B cell (primary cell): ENCODE measurements at regions not wholly inside any gene's neighbourhood (a gene's known extent, or its start where the extent isn't known, plus 50 kb on each side); places are given as distances from the start of the nearest gene placed in this dataset.

ENCODE experiments used
- ATAC-seq: fragments of 200-7000 bp; cut with Tn5 transposase; one replicate; pipeline ENCODE4 v1.10.0; 2021; ENCODE audit warnings: low read depth, mild to moderate bottlenecking, moderate number of reproducible peaks, moderate library complexity
- CTCF ChIA-PET: fragments of 350-600 bp; sonication (Branson Sonifier 250); formaldehyde crosslinking; loops from one replicate; lab custom pipeline; 2021; ENCODE audit warnings: antibody characterized with exemption, inconsistent platforms; lab: Charles Lee
- POLR2A ChIA-PET: fragments of 350-600 bp; sonication (Branson Sonifier 250); formaldehyde crosslinking; loops from one replicate; lab custom pipeline; 2021; ENCODE audit warnings: antibody characterized with exemption; lab: Charles Lee
- DNase-seq: peaks from one replicate; pipeline ENCODE4 v3.0.0; 2013
- H2AFZ ChIP-seq: 2 replicates; pipeline ENCODE4 v1.6.1; 2012; ENCODE audit warnings: mild to moderate bottlenecking, low read depth, low read length; ENCODE audit not compliant: insufficient read depth, poor library complexity, severe bottlenecking
- H3K27ac ChIP-seq, 2 donors: 1 replicate in 1 of 2; 2 replicates in 1 of 2; pipeline ENCODE4 v1.5.1; 2012 to 2013; ENCODE audit warnings: low read length in 2 of 2, mild to moderate bottlenecking in 2 of 2, moderate library complexity in 1 of 2
- H3K27me3 ChIP-seq, 4 experiments: fragments of 200-600 bp in 1 of 4; sonication (generic) in 1 of 4; replicated peaks in 1 of 4; 1 replicate in 2 of 4; 2 replicates in 2 of 4; pipeline versions ENCODE4 v1.6.1 to v1.7.0; 2013 to 2016; ENCODE audit warnings: low read length in 3 of 4, mild to moderate bottlenecking in 2 of 4, mixed read lengths in 1 of 4, moderate library complexity in 1 of 4; ENCODE audit not compliant: insufficient read depth in 4 of 4, control insufficient read depth in 3 of 4; ENCODE audit errors: control extremely low read depth in 1 of 4
- H3K36me3 ChIP-seq, 2 experiments: replicated peaks in 1 of 2; 1 replicate in 1 of 2; 2 replicates in 1 of 2; pipeline versions ENCODE4 v1.6.1 to v1.7.1; 2013; ENCODE audit warnings: low read length in 1 of 2; ENCODE audit not compliant: insufficient read depth in 2 of 2, control insufficient read depth in 1 of 2; ENCODE audit errors: control extremely low read depth in 1 of 2, extremely low read depth in 1 of 2
- H3K4me1 ChIP-seq, 2 donors: fragments of 200-600 bp in 1 of 2; sonication (generic) in 1 of 2; 1 replicate in 1 of 2; 2 replicates in 1 of 2; pipeline versions ENCODE4 v1.5.1 to v1.6.1; 2013 to 2017; ENCODE audit warnings: low read length in 2 of 2; ENCODE audit not compliant: control insufficient read depth in 2 of 2, insufficient read depth in 2 of 2
- H3K4me2 ChIP-seq: replicated peaks from 2 replicates; pipeline ENCODE3; 2012; ENCODE audit warnings: mild to moderate bottlenecking, low read depth, low read length; ENCODE audit not compliant: poor library complexity, severe bottlenecking
- H3K4me3 ChIP-seq, 5 experiments: fragments of 200-600 bp in 1 of 5; sonication (generic) in 1 of 5; 1 replicate in 3 of 5; 2 replicates in 2 of 5; pipeline versions ENCODE4 v1.5.1 to v1.7.0; 2011 to 2016; ENCODE audit warnings: low read length in 4 of 5, mild to moderate bottlenecking in 4 of 5, low read depth in 2 of 5, control low read depth in 1 of 5, moderate library complexity in 1 of 5; ENCODE audit not compliant: insufficient read depth in 1 of 5; ENCODE audit errors: control extremely low read depth in 1 of 5, extremely low read depth in 1 of 5
- H3K79me2 ChIP-seq: fragments of 200-600 bp; sonication (generic); one replicate; pipeline ENCODE4 v1.6.0; 2016; ENCODE audit warnings: low read length; ENCODE audit not compliant: control insufficient read depth, insufficient read depth
- H3K9ac ChIP-seq: fragments of 200-600 bp; sonication (generic); 2 replicates; pipeline ENCODE4 v1.6.1; 2017; ENCODE audit warnings: mild to moderate bottlenecking, low read length, moderate library complexity
- H3K9me3 ChIP-seq, 3 donors: one replicate each; pipeline versions ENCODE4 v1.6.1 to v1.7.1; 2013; ENCODE audit warnings: low read length in 2 of 3; ENCODE audit not compliant: control insufficient read depth in 2 of 3, insufficient read depth in 1 of 3; ENCODE audit errors: control extremely low read depth in 1 of 3
- H4K20me1 ChIP-seq: 2 replicates; pipeline ENCODE4 v1.6.0; 2012; ENCODE audit warnings: mild to moderate bottlenecking, low read length; ENCODE audit not compliant: insufficient read depth, control insufficient read depth, poor library complexity, severe bottlenecking
- H3K27ac Mint-ChIP-seq: one replicate; pipeline ENCODE4 v1.8.0; 2021; ENCODE audit warnings: mixed read lengths
- H3K27me3 Mint-ChIP-seq: one replicate; pipeline ENCODE4 v1.8.0; 2021; ENCODE audit warnings: mixed read lengths
- H3K4me1 Mint-ChIP-seq: one replicate; pipeline ENCODE4 v1.8.0; 2021; ENCODE audit warnings: mixed read lengths
- H3K4me3 Mint-ChIP-seq: one replicate; pipeline ENCODE4 v1.8.0; 2021; ENCODE audit warnings: mixed read lengths
- H3K9me3 Mint-ChIP-seq: one replicate; pipeline ENCODE4 v1.8.0; 2022; ENCODE audit warnings: mixed read lengths; ENCODE audit not compliant: insufficient read depth
- CTCF ChIP-seq: fragments of 200-600 bp; IDR thresholded peaks from one replicate; pipeline ENCODE4 v1.8.0; 2022; ENCODE audit warnings: antibody characterized with exemption, mild to moderate bottlenecking
- EZH2 ChIP-seq: IDR thresholded peaks from 2 replicates; pipeline ENCODE4 v1.6.1; 2012; ENCODE audit warnings: borderline replicate concordance, low read depth, mild to moderate bottlenecking, moderate library complexity, low read length; ENCODE audit not compliant: insufficient read depth, poor library complexity, severe bottlenecking
- WGBS: methylation state at CpG from one replicate; pipeline ENCODE4 v1.1.5; 2013; ENCODE audit warnings: missing lambda C conversion rate; ENCODE audit not compliant: insufficient coverage; 5-methylcytosine and 5-hydroxymethylcytosine counted together
- intact Hi-C: fragments of 100-400 bp; cut with micrococcal nuclease; formaldehyde crosslinking; loops from one replicate; pipeline ENCODE4 v1.10.0; 2022

GRCh38 chr2:129653246-129653645, 326.2 kb upstream of the RAB6C start:
- Mint-ChIP-seq H3K27me3 (peaks cover 5% of the 10 kb centered on the region), H3K9me3 (no peaks in the 10 kb centered on the region), H3K4me1 (no peaks in the 10 kb centered on the region), H3K27ac (no peak overlapping the region), H3K4me3 (no peak overlapping the region)
- intact Hi-C loops, result no loop called here
- DNase-seq (no peak), ATAC-seq (no peak)
- H4K20me1 ChIP-seq, result no peaks in the 10 kb centered on the region
- no peaks in the 10 kb centered on the region for H3K4me1 ChIP-seq
- no peak overlapping the region for H3K4me2 ChIP-seq
- ChIA-PET POLR2A (no interaction called here), CTCF (interaction anchor here (0.6 kb wide), 1 partner anchor 65 kb away, joined by 3 read pairs; no protein-coding TSS in a partner anchor)
- no peaks in the 10 kb centered on the region for H3K79me2 ChIP-seq
- 83% methylated on average over 1 of the region's 2 CpGs for WGBS
- no peak overlapping the region for H3K4me3 ChIP-seq
- no peaks in the 10 kb centered on the region for H3K36me3 ChIP-seq
- no peak overlapping the region for H2AFZ ChIP-seq
- peaks cover 0 to 5% (median 0%) of the 10 kb centered on the region in 4 experiments for H3K27me3 ChIP-seq
- H3K9ac ChIP-seq, result no peak overlapping the region
- TF ChIP-seq EZH2 (no peak), CTCF (no peak)
- H3K27ac ChIP-seq, result no peak overlapping the region
- H3K9me3 ChIP-seq, result peaks cover 0 to 1% (median 0%) of the 10 kb centered on the region in 3 donors

- Histone ChIP-seq H2AFZ (no peak overlapping the region), H4K20me1 (no peaks in the 10 kb centered on the region), H3K9ac (no peak overlapping the region), H3K27me3 (peaks cover 0 to 5% (median 0%) of the 10 kb centered on the region in 4 experiments), H3K27ac (no peak overlapping the region), H3K4me1 (no peaks in the 10 kb centered on the region), H3K4me2 (no peak overlapping the region), H3K36me3 (no peaks in the 10 kb centered on the region), H3K9me3 (peaks cover 0 to 5% (median 4%) of the 10 kb centered on the region in 3 donors), H3K79me2 (no peaks in the 10 kb centered on the region), H3K4me3 (no peak overlapping the region)
- ATAC-seq, result no peak
- DNase-seq, result no peak
- CTCF ChIA-PET, result no interaction called here
- no peaks in the 10 kb centered on the region for H3K9me3 Mint-ChIP-seq
- intact Hi-C loops, result no loop called here
- no peaks in the 10 kb centered on the region for H3K4me1 Mint-ChIP-seq
- POLR2A ChIA-PET, result no interaction called here
- no peak overlapping the region for H3K4me3 Mint-ChIP-seq
- TF ChIP-seq CTCF (no peak), EZH2 (no peak)
- no peak overlapping the region for H3K27ac Mint-ChIP-seq
- peaks cover 5% of the 10 kb centered on the region for H3K27me3 Mint-ChIP-seq
- 90% methylated on average over 3 of the region's 3 CpGs for WGBS
Observed at GRCh38 chr2:129654331-129654730, 325.1 kb upstream of the RAB6C start.
